Calu3 (cell line): ENCODE measurements at regions not wholly inside any gene's neighbourhood (a gene's known extent, or its start where the extent isn't known, plus 50 kb on each side); places are given as distances from the start of the nearest gene placed in this dataset.

Source experiments
- BruUV-seq: library from RNA; stranded (reverse); fragments of 400-500 nt; replicated peaks from 2 replicates; lab custom pipeline; 2021; lab: Mats Ljungman, UMichigan
- CTCF ChIA-PET: fragments of 300-600 bp; sonication (Branson Sonifier 250); formaldehyde crosslinking; loops from one replicate; lab custom pipeline; 2022; ENCODE audit warnings: antibody characterized with exemption; lab: Charles Lee
- DNase-seq: peaks from one replicate; pipeline ENCODE4 v3.0.0; 2022
- H3K27ac Mint-ChIP-seq: one replicate; pipeline ENCODE4 v1.8.0; 2022; ENCODE audit warnings: mixed read lengths; ENCODE audit not compliant: unreplicated experiment
- H3K27me3 Mint-ChIP-seq: one replicate; pipeline ENCODE4 v1.8.0; 2022; ENCODE audit warnings: mixed read lengths; ENCODE audit not compliant: unreplicated experiment
- H3K36me3 Mint-ChIP-seq: one replicate; pipeline ENCODE4 v1.8.0; 2022; ENCODE audit warnings: mild to moderate bottlenecking, moderate library complexity, mixed read lengths; ENCODE audit not compliant: insufficient read depth, unreplicated experiment
- H3K4me1 Mint-ChIP-seq: one replicate; pipeline ENCODE4 v1.8.0; 2022; ENCODE audit warnings: mild to moderate bottlenecking, low read depth, mixed read lengths; ENCODE audit not compliant: unreplicated experiment
- H3K4me3 Mint-ChIP-seq: one replicate; pipeline ENCODE4 v1.8.0; 2022; ENCODE audit warnings: mild to moderate bottlenecking, low read depth, moderate library complexity, mixed read lengths; ENCODE audit not compliant: unreplicated experiment
- H3K9me3 Mint-ChIP-seq: one replicate; pipeline ENCODE4 v1.8.0; 2022; ENCODE audit warnings: low read depth, mixed read lengths; ENCODE audit not compliant: unreplicated experiment
- intact Hi-C: fragments of 100-400 bp; cut with micrococcal nuclease; formaldehyde crosslinking; loops from one replicate; pipeline ENCODE4 v1.10.0; 2022; ENCODE audit not compliant: unreplicated experiment
- TF ChIP-seq, protein P1 (sequence below): fragments of 200-600 bp; IDR thresholded peaks from one replicate; pipeline ENCODE4 v1.8.0; 2022; ENCODE audit warnings: antibody characterized with exemption; ENCODE audit not compliant: unreplicated experiment

GRCh38 chr2:180143633-180144337 lies 136.7 kb upstream of the CWC22 start:
- no peak for DNase-seq
- intact Hi-C loops: no loop called here
- TF ChIP-seq, protein P1, sequence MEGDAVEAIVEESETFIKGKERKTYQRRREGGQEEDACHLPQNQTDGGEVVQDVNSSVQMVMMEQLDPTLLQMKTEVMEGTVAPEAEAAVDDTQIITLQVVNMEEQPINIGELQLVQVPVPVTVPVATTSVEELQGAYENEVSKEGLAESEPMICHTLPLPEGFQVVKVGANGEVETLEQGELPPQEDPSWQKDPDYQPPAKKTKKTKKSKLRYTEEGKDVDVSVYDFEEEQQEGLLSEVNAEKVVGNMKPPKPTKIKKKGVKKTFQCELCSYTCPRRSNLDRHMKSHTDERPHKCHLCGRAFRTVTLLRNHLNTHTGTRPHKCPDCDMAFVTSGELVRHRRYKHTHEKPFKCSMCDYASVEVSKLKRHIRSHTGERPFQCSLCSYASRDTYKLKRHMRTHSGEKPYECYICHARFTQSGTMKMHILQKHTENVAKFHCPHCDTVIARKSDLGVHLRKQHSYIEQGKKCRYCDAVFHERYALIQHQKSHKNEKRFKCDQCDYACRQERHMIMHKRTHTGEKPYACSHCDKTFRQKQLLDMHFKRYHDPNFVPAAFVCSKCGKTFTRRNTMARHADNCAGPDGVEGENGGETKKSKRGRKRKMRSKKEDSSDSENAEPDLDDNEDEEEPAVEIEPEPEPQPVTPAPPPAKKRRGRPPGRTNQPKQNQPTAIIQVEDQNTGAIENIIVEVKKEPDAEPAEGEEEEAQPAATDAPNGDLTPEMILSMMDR: no peak
- Mint-ChIP-seq H3K4me1 (no peaks in the 10 kb centered on the region), H3K27ac (no peak overlapping the region), H3K36me3 (no peaks in the 10 kb centered on the region), H3K9me3 (no peaks in the 10 kb centered on the region), H3K27me3 (no peaks in the 10 kb centered on the region), H3K4me3 (no peak overlapping the region)
- CTCF ChIA-PET: no interaction called here
- no TSS peak for BruUV-seq

- Mint-ChIP-seq H3K4me3 (no peak overlapping the region), H3K27me3 (no peaks in the 10 kb centered on the region), H3K4me1 (no peaks in the 10 kb centered on the region), H3K9me3 (no peaks in the 10 kb centered on the region), H3K36me3 (no peaks in the 10 kb centered on the region), H3K27ac (no peak overlapping the region)
- intact Hi-C loops: no loop called here
- no peak for DNase-seq
- CTCF ChIA-PET: no interaction called here
- TF ChIP-seq, protein P1: no peak
- BruUV-seq: no TSS peak
These were observed 134.5 kb upstream of the CWC22 start for GRCh38 chr2:180141600-180141999.

- Mint-ChIP-seq H3K9me3 (no peaks in the 10 kb centered on the region), H3K27me3 (no peaks in the 10 kb centered on the region), H3K36me3 (no peaks in the 10 kb centered on the region), H3K27ac (no peak overlapping the region), H3K4me3 (no peak overlapping the region), H3K4me1 (peaks cover 9% of the 10 kb centered on the region)
- TF ChIP-seq, protein P1: no peak
- intact Hi-C loops: no loop called here
- BruUV-seq: no TSS peak
- CTCF ChIA-PET: no interaction called here
- DNase-seq: no peak
These were observed 126.6 kb upstream of the CWC22 start for GRCh38 chr2:180133736-180134135.

DNA sequence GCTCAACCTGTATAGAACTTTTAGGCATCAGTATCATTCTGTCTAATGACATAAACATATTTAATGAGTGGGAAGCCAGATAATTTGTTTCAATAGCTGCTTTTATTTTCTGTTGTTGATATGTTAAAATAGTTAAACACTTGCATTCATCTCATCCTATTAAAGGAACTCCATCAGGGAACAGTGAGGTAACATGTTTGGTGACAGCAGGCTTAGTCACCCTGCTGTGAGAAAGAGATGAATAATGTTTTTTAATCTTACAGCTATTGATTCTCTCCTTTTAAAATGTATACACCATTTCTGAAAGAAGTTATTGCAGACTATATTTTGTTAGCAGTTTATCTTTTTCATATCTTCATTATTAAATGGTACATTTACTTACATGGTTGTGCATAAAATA lies 123.3 kb upstream of the CWC22 start:
- CTCF ChIA-PET: interaction anchor here (0.6 kb wide), 1 partner anchor 850 kb away, joined by 4 read pairs; no protein-coding TSS in a partner anchor

More for the DNA sequence above, 123.3 kb upstream of the CWC22 start:
- no peak for DNase-seq
- TF ChIP-seq, protein P1: no peak
- no peaks in the 10 kb centered on the region for H3K36me3 Mint-ChIP-seq
- H3K27ac Mint-ChIP-seq: no peak overlapping the region
- no peaks in the 10 kb centered on the region for H3K9me3 Mint-ChIP-seq
- no peaks in the 10 kb centered on the region for H3K27me3 Mint-ChIP-seq
- intact Hi-C loops: no loop called here
- H3K4me1 Mint-ChIP-seq: peaks cover 9% of the 10 kb centered on the region
- BruUV-seq: no TSS peak
- no peak overlapping the region for H3K4me3 Mint-ChIP-seq
